Colonic mucosa (tissue), 4 donors: ENCODE measurements at regions not wholly inside any gene's neighbourhood (a gene's known extent, or its start where the extent isn't known, plus 50 kb on each side); places are given as distances from the start of the nearest gene placed in this dataset.

ENCODE experiments used
- DNase-seq: peaks from one replicate; pipeline ENCODE4 v3.0.0-alpha.2; 2020
- H3K27ac ChIP-seq: fragments of 200-600 bp; one replicate; pipeline ENCODE4 v1.8.0; 2021
- H3K27me3 ChIP-seq: fragments of 200-600 bp; one replicate; pipeline ENCODE4 v1.8.0; 2021
- H3K36me3 ChIP-seq: fragments of 200-600 bp; one replicate; pipeline ENCODE4 v1.8.0; 2021
- H3K4me1 ChIP-seq: fragments of 200-600 bp; one replicate; pipeline ENCODE4 v1.8.0; 2021; ENCODE audit warnings: mild to moderate bottlenecking
- H3K4me3 ChIP-seq: fragments of 200-600 bp; one replicate; pipeline ENCODE4 v1.8.0; 2021
- H3K9ac ChIP-seq, 2 donors: one replicate each; pipeline ENCODE4 v1.7.0; 2013; ENCODE audit warnings: control low read depth in 2 of 2, low read depth in 2 of 2, low read length in 2 of 2
- H3K9me3 ChIP-seq: fragments of 200-600 bp; one replicate; pipeline ENCODE4 v1.8.0; 2021
- intact Hi-C: fragments of 100-400 bp; cut with DNase I; formaldehyde crosslinking; loops from one replicate; pipeline ENCODE4 v1.14.1; 2022
- TF ChIP-seq, protein P1 (sequence below): fragments of 200-600 bp; IDR thresholded peaks from one replicate; pipeline ENCODE4 v1.8.0; 2022; ENCODE audit warnings: antibody characterized with exemption, mild to moderate bottlenecking
- donor health status: healthy.
- donor health status: DM: no; HTN: no; CAD: no.
- donor health status: DM: no; HTN: no; CAD: no.

GRCh38 chr5:17394086-17394485 is 103.9 kb upstream of the TAF11L2 start:
- H3K4me1 ChIP-seq: no peaks in the 10 kb centered on the region
- no peak overlapping the region for H3K27ac ChIP-seq
- H3K36me3 ChIP-seq: no peaks in the 10 kb centered on the region
- TF ChIP-seq, protein P1, sequence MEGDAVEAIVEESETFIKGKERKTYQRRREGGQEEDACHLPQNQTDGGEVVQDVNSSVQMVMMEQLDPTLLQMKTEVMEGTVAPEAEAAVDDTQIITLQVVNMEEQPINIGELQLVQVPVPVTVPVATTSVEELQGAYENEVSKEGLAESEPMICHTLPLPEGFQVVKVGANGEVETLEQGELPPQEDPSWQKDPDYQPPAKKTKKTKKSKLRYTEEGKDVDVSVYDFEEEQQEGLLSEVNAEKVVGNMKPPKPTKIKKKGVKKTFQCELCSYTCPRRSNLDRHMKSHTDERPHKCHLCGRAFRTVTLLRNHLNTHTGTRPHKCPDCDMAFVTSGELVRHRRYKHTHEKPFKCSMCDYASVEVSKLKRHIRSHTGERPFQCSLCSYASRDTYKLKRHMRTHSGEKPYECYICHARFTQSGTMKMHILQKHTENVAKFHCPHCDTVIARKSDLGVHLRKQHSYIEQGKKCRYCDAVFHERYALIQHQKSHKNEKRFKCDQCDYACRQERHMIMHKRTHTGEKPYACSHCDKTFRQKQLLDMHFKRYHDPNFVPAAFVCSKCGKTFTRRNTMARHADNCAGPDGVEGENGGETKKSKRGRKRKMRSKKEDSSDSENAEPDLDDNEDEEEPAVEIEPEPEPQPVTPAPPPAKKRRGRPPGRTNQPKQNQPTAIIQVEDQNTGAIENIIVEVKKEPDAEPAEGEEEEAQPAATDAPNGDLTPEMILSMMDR: no peak
- intact Hi-C loops: no loop called here
- no peaks in the 10 kb centered on the region for H3K27me3 ChIP-seq
- no peak for DNase-seq
- no peaks in the 10 kb centered on the region for H3K9me3 ChIP-seq
- H3K9ac ChIP-seq: no peak overlapping the region
- H3K4me3 ChIP-seq: no peak overlapping the region

GRCh38 chr5:17395106-17395880 is 102.7 kb upstream of the TAF11L2 start:
- Histone ChIP-seq H3K27me3 (no peaks in the 10 kb centered on the region), H3K4me1 (no peaks in the 10 kb centered on the region), H3K27ac (no peak overlapping the region), H3K4me3 (no peak overlapping the region), H3K9me3 (no peaks in the 10 kb centered on the region), H3K9ac (no peak overlapping the region), H3K36me3 (no peaks in the 10 kb centered on the region)
- TF ChIP-seq, protein P1: no peak
- intact Hi-C loops: no loop called here
- DNase-seq: no peak

- no peak overlapping the region for H3K27ac ChIP-seq
- no peaks in the 10 kb centered on the region for H3K9me3 ChIP-seq
- no peaks in the 10 kb centered on the region for H3K4me1 ChIP-seq
- H3K36me3 ChIP-seq: no peaks in the 10 kb centered on the region
- H3K4me3 ChIP-seq: no peak overlapping the region
- H3K27me3 ChIP-seq: no peaks in the 10 kb centered on the region
- intact Hi-C loops: no loop called here
- no peak for DNase-seq
- TF ChIP-seq, protein P1: no peak
- no peak overlapping the region for H3K9ac ChIP-seq
Observed at GRCh38 chr5:17396247-17396646, 101.8 kb upstream of the TAF11L2 start.

GRCh38 chr5:17398431-17398830 is 99.6 kb upstream of the TAF11L2 start:
- TF ChIP-seq, protein P1: no peak
- no peaks in the 10 kb centered on the region for H3K36me3 ChIP-seq
- intact Hi-C loops: no loop called here
- no peak overlapping the region for H3K27ac ChIP-seq
- H3K4me3 ChIP-seq: no peak overlapping the region
- H3K9ac ChIP-seq: no peak overlapping the region
- H3K4me1 ChIP-seq: no peaks in the 10 kb centered on the region
- no peaks in the 10 kb centered on the region for H3K9me3 ChIP-seq
- no peak for DNase-seq
- no peaks in the 10 kb centered on the region for H3K27me3 ChIP-seq

- TF ChIP-seq, protein P1: no peak
- Histone ChIP-seq H3K9me3 (no peaks in the 10 kb centered on the region), H3K4me1 (no peaks in the 10 kb centered on the region), H3K36me3 (no peaks in the 10 kb centered on the region), H3K4me3 (no peak overlapping the region), H3K27ac (no peak overlapping the region), H3K9ac (no peak overlapping the region), H3K27me3 (no peaks in the 10 kb centered on the region)
- intact Hi-C loops: no loop called here
- no peak for DNase-seq
Observed at GRCh38 chr5:17398866-17399835, 98.9 kb upstream of the TAF11L2 start.
